NCI-H187 (cell line): ENCODE measurements at regions not wholly inside any gene's neighbourhood (a gene's known extent, or its start where the extent isn't known, plus 50 kb on each side); places are given as distances from the start of the nearest gene placed in this dataset.
"Not testable (repeated sequence)": the region's sequence is repeated elsewhere in the genome, so short reads cannot be mapped to it uniquely, and the experiment has no call there.

Experiments
- DNase-seq, 2 experiments: peaks; one replicate each; lab custom pipeline; 2025; lab: John Stamatoyannopoulos, UW

DNA sequence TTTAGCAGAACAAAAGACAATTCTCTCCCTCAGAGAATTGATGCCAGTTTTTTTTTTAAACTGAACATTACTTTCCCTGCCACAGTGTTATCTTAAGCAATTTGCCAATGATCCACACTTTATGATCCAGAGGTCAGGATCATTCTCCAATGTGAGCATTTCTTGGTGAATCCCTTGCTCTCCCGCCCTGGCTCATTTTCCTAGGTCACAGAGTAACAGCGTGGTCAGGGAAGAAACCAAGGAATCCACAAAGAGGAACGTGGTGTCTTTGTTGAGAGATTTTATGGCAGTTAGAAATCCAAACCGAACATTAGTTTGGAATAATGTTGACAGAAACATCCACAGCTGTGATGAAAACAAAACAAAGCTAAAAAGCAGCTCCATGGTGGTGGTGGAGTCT is 250.3 kb downstream of the TTC32 start:
- no peak for DNase-seq

DNA sequence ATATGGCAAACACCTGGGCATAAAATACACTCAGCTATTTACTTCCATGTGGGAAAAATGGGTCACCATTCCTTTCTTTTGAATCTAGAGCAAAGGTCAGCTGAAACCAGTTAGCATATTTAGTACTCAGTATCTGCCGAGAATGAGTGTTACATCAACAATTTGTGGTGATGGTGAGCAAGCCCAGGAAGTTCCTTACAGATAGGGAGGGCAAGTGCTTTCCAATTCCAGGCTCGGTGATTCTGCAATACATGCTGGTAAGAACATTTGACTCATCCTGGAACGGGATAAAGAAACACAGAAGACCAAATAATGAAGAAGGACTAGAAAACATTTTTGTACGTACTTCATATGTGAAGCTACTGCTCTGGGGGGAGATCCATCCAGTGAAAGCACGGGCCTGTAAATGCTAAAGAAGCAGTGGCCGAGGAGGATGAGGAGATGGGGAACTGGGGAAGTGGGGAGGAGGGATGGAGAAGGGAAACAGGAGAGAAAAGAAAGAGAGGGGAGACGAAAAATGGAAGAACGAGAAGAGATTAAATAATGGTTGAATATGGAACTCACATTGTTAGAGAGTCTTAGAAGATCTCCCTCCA is 251.9 kb downstream of the TTC32 start:
- DNase-seq = no peak

DNA sequence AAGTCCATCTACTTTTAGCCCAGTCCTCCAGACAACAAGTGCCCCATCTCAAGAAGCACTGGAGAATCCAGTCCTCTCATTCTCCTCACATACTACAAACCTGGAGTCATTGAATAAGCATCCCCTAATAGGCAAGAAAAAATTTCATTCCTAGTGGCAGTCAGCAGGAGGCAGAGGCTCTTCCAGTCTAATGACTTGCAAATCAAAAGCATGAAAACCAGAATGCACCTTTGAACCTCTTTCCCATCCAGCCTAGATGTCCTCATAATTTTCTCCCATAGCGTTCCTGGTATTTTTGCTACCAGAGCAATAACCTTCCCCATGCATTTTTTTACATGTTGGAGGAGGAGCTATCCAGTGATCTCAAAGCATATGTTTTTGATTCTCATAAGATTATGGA is 252.6 kb downstream of the TTC32 start:
- DNase-seq = no peak

DNA sequence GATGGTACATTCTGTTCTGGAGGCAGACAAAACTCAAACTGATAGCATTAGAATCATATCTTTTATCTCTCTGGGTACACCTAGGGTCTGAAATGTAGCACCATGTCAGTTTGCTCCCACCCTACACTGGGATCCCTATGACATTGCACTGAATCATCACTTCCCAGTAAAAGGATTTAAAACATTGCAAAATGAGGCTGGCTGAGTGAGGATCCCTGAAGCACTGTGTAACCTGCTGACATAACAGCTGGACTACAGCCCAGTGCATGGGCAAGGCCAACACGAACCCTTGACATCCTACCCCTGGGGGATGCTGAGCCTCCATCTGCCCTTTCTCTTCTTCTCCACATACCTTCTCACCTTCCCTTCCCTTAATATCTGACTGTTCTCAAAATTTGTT is 253.2 kb downstream of the TTC32 start:
- DNase-seq = no peak

DNA sequence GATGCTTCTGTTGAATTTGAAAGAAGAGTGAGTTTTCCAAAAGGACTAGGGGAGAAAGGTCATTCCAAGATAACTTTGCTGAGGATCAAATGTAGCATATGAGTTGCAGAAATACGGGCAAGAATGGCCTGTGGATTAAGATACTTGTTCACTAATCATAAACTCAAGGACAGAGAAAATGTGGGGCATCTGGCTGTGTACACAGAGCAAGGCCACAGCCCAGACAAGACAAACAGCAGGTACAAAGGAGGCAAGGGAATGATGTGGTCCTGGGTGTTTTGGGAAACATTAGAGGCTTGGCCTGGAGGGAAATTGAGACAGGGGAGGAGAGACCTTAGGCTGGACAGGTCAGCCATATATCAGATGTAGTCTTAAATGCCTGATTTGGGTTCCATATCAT is 254.8 kb downstream of the TTC32 start:
- DNase-seq = no peak

DNA sequence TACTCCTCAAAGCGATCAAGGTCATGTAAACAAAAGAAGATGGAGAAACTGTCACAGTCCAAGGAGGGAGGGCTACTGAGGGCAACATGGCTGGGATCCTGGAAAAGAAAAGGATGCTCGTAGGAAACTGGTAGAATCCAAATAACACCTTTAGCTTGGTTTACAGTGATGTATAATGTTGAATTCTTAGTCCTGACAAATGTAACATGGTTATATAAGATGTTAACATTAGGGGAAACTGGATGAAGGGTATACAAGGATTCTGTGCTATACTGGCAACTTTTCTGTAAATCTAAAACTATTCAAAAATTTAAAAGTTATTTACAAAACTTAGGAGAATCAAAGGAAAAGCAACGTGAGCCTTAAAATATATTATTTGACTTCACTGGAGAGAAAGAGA is 257.0 kb downstream of the TTC32 start:
- DNase-seq = no peak

DNA sequence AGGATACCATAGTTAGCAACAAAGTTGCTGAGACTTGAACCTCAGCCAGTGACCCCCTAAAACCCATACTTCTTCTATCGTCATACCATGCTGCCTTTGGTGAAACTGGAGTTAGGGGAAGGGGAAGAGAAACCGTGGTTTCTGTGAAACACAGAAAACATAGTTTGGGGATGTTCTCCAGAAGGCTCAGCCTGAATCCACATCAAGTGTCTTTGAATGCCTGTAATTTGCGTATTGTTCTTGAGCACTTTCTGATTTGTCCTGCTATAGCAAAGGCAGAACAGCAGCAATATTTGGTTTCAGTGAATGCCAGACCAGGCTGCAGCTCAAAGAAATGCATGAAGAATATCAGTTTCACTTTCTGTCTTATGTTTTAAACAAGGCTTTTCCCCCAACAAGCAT is 258.7 kb downstream of the TTC32 start:
- DNase-seq = no peak

DNA sequence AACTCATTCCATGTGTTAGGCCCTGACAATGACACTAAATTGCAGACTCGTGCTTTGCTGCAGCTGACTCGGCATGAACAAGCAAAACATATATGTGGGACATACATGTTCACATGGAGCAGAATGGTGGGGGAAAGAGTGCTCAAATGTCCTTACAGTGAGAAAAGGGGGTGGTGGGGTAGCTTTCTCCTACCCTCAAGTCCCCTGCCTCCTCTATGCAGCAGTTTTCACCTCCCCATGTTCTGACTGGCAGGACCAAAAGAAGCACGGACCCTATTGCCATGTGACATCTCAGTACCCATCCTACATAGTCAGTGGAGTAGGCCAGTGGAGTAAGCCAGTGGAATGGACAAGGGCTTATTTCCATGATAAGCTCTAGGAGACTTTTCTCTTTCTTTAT is 259.3 kb downstream of the TTC32 start:
- DNase-seq = no peak

DNA sequence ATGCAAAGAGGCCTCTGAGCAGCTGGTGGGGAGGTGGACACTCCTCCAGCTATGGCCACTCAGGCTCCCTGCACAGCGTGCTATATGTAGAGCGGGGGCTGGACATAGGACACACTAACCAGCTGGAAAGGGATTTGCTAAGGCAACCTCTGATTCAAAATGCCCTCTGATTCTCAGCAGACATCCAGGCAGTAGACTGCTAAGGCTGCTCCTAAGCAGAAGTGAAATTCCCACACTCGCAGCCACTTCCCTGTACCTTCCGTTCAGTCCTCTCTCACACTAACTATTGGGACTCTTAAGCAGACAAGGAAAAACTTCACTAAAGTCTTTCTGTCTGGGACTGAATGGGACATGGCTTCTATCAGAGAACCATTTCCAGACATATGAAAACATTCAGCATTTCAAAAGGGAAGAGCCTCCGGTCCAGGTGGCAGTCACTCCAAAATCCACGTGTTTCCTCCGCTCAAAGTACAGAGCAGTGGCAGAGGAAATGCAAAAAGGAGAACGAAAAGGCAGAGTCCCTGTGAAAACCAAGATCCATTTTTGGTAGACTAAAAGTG is 265.8 kb downstream of the TTC32 start:
- no peak for DNase-seq

DNA sequence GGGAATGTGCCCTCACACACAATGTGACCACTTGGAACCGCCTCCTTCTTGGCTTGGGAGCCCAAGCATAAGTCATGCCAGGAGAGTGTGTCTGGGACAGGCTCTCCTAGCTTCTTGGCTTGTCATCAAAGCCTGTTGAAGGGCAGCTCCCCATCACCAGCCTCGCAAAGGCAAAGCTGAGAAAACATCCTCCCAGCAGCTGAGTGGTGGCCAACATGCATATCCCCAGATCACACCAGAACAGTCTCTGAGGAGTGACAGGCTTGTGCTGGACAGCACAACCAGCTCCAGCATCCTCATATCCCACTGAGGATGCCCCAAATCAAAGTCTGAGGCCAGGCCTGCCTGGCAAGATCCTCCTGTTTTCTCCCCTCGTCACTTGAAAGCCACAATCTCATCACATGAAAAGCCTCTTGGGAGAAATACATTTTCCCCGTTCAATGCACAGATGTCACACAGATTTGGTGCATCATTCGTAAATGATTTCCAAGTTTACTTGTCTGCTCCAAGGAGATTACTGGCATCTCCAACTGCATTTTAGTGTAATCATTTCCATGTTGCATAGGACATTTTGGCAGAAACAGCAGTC is 269.3 kb downstream of the TTC32 start:
- no peak for DNase-seq

DNA sequence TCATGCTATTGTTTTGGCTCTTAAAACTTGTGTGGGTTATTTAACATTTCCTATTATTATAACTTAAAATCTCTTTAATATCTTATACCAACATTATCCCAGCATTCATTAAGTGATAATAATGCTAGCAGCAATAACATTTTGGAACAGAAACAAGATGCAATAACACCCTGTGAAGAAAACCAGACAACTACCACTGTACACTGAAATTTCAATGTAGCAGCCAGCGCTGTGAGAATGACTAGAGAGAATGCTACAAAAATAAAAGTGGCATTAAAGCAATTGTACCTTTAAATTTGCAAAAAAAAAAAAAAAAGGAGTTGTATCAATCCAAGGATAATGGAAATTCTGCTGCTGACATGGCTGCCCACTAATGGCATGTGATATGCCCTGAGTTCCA is 269.9 kb downstream of the TTC32 start:
- no peak for DNase-seq

DNA sequence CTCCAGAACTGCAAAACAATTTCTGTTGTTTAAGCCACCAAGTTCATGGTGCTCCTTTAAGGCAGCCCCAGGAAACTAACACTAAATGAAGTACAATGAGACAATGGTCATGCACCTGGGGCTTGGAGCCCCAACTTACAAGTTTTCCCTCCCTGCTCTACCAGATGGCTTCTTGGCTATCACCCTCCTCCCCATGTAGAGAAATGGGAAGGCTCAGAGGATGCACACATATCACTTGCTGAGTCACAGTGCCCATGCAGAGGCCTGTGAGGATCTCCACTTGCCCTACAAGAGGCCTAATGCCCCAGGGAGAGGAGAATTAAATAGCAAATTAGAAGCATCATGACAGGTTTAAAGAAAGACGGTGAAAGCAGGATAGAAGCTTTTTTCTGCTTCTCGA is 270.9 kb downstream of the TTC32 start:
- no peak for DNase-seq

DNA sequence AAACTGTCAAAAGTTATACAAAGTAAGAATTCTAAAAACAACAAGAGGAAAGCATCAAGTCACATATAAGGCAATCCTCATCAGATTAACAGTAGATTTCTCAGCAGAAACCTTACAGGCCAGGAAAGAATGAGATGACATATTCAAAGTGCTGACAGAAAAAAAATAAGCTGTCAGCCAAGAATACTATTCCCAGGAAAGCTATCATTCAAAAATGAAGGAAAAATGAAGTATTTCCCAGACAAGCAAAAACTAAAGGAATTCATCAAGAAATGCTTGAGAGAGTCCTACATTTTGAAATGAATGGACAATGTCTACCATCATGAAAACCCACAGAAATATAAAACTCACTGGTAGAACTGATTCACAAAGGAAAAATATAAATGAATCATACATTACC is 268.9 kb upstream of the OSR1 start:
- DNase-seq = no peak

DNA sequence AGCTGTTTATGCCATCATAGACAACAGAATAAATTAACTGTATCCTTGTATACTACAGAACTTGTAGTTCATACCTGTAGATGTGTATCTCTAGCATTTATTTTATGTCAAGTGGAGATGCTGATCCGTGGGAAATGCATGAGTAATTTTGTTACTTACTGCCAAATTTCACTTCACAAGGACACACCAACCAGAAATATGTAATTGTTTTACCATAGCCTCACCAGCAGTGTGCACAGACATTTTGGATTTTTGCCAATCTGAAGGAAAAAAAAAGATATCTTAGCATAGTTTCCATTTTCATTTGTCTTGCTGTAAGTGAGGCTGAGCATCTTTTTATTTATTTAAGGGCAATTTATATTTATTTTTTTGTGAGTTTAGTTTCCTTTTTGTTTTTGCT is 265.1 kb upstream of the OSR1 start:
- DNase-seq = no peak

DNA sequence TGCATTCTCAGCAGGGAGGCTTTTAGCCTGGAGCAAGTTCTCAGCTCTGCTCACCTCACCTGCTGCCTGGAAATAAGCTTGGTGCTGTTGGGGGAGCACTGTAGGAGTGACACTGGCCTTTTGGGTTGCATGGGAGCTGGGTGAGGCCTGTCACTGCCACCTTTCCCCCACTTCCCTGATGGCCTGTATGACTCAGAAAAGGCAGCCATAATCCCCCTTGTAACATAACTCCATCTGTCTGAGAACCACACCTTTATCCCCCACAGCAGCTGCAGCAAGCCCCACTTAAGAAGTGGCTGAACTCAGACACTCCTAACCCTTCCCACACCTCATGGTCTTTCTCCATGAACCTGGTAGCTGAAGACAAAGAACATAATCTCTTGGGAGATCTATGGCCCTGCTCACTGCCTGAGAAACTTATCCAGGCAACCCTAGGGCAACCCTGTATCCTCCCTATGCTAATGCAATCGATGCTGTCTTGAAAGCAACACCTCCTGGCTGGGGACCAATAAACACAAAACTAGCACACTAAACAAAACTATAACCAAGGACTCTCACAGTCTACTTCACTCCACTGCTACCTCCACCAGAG is 258.9 kb upstream of the OSR1 start:
- no peak for DNase-seq

DNA sequence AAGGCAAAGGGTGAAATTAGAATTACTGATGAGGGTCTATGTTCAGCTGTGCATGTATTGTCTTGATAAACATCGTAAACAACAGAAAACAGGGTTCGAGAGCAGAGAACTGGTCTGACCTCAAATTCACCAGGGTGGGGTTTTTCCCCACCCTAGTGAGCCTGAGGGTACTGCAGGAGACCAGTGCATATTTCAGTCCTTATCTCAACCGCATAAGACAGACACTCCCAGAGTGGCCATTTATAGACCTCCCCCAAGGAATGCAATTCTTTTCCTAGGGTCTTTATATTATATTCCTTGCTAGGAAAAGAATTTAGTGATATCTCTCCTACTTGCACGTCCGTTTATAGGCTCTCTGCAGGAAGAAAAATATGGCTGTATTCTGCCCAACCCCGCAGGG is 257.0 kb upstream of the OSR1 start:
- not testable (repeated sequence) for DNase-seq

DNA sequence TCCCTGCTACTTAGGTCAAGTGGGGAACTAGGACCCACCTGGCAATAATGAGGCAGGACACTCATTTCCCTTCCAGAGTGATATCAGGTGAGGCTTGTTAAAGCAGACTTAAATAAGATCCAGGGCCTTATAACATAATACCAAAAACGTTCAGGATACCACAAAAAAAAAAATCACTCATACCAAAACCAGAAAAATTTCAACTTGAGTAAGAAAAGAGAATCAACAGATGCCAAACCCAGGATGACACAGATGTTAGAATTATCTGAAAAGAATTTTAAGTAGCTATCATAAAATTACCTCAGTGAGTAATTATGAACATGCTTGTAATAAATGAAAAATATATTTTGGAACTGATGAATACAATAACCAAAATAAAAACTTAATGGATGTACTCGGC is 255.6 kb upstream of the OSR1 start:
- no peak for DNase-seq

DNA sequence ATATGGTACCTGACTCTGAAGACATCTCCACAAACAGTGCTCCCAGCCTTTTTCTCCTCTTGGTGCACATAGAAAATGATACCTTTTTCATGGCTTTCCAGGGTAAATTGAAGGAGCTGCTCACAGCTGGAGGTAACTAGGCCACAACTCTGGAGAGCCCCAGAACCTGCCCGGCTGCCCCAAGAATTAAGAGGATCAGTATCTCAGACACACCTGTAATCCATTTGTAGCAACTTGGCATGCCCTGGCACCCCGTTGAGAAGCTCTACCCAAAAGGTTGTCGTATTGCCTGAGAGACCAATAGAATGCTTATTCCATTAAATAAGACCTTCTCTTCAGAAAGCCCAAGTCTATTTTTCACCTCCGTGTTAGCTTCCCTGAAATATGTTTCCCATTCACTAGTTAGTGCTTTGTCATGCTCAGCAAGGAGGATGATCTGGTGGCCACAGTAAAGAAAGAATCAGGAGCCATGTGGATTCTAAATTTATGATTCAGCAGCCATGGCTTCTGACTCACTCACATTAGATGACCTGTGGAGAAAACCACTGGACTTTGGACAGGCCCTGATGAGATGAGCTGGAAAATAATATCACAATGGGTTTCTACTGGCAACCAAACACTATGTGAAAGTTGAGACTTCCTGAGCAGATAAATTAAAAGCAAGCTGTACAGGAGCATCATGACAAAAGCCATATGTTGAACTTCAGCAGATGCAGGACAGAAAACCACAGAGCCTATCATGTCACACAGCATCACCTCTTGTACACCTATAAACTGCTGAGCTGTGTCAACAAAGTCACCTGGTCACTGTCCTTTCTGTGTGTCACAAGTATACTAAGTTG is 253.3 kb upstream of the OSR1 start:
- no peak for DNase-seq

DNA sequence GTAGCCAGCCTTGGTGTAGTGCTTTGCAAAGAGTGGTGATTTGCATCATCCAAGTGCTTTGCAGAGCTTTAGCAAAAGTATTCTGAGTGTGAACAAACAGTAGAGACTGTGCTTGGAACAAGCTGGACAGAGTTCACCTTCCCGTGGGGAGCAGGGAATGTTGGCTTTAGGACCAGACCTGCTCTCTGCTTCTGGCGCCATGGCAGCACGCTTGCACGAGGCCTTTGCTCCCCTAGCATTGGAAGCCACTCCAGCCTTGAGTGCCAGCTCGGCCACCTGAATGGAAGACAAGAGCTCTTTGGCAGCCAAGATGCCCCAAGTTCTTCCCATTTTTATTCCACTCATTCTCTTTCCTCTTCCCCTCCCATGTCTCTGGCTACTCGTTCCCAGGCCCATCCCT is 250.8 kb upstream of the OSR1 start:
- DNase-seq = no peak

DNA sequence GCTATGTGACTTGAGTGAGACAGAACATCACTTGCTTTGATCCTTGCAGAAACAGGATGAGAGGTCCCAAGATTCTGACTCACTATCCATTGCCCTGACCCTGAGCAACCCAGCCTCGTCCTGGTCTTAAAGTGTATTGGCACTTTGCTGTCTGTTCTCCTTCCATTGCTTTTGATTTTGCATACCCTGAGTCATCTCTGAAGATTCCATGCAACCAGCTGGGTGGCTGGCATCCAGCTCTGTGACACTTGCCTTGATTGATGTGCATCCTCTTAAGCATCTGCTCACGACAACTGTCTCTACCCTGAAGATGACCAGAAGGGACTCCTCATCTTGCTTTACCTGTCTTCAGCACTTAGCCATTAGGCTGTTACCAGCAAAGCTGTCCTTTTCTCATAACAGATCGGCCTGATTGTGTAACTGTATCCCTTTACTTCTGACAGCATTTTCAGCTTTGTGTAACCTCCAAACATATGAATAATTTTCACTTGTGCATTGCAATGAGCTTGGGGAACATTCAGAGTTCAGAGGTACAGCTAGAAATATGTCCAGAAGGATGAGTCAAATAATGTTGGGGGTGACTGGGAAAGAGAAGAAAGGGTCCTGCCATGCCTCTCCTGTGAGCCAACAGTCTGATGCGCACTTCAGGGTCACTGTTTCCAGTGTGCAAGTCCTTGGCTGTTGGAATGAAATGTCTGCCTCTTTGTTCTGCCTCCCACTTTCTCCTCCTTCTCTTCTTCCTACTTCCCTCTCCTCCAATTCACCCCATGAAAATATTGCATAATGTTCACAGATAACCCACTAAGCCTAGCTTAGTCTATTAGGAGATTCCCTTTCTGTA is 249.7 kb upstream of the OSR1 start:
- no peak for DNase-seq

DNA sequence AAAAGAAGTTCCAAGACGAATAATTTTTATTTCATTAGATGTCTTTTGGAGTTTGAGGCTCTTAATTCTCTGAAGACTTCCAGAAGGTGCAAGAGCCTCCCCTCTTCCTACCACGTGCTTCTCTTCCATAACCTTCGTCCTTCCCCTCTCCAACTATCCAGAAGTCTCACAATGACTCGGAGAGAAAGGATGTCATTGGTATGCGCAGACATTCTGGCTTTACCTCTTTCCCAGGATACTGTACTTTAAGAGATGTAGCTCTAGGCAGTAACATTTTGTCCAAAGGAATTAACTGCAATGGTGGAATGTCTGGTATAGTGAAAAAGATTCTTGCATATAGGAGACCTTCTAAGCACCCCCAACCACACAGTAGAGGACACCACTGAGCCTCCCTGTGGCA is 249.0 kb upstream of the OSR1 start:
- no peak for DNase-seq

DNA sequence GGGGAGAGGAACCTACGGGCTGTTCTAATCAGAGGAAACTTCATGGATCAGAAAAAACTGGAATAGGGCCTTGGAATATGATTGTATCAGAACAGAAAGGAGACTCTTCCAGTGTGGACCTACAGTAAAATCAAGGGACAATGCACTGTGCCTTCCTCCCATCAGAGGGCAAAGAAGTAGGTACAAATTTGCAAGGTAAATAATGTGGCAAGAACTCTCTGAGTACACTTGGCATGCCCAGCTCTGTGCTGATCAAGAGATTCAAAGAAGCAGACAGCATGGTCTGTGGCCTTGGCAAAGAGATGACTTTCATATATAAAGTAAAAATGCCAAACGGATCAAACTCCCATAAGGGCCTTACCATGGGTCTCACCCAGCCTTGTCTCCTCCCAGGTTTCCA is 242.6 kb upstream of the OSR1 start:
- DNase-seq = no peak
